ENCODE measurements at regions not wholly inside any gene's neighbourhood (a gene's known extent, or its start where the extent isn't known, plus 50 kb on each side); places are given as distances from the start of the nearest gene placed in this dataset.

DNA sequence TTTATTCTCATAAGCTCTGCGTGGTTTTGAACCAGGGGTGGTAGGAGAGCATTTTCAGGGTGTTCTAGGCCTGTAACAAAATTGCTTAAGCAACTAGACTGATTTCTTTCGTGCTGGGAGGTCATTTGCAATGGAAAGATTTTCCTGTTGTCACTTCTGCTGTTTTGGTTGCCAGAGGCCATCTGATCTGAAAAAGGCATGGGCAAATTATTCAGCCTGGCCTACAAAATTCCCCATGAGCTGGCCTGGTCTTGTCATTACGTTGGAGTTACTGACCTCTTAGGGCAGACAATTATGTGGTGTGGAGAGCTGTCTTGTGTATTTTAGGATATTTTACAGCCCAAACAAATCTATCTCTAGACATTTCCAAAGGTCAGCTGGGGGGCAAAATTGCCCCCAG is 444.4 kb upstream of the DAB1 start:
- H2AFZ ChIP-seq (replicated peaks) = no peak overlapping the region
- TF ChIP-seq CTCF (IDR thresholded peaks at IDR 0.05) (no peak), EZH2phosphoT487 (IDR thresholded peaks at IDR 0.05) (no peak), EZH2 (IDR thresholded peaks at IDR 0.05) (no peak)
- H3K9ac ChIP-seq = no peak overlapping the region
- H3K27ac Mint-ChIP-seq = no peak overlapping the region
- H3K27ac ChIP-seq = no peak overlapping the region
- no peaks in the 10 kb centered on the region for H3K9me3 ChIP-seq (ENCODE audit: low read depth)
- no peaks in the 10 kb centered on the region for H3F3A ChIP-seq (ENCODE audit: low read depth)
- no peak overlapping the region for H3K4me3 ChIP-seq
- no peaks in the 10 kb centered on the region for H3K9me3 Mint-ChIP-seq
- H3K4me3 Mint-ChIP-seq = no peak overlapping the region
- H3K27me3 Mint-ChIP-seq (ENCODE audit: insufficient read depth, low read depth) = no peaks in the 10 kb centered on the region
- no peaks in the 10 kb centered on the region for H3K4me1 ChIP-seq
- H4K20me1 ChIP-seq (ENCODE audit: low read depth) = no peaks in the 10 kb centered on the region
- H3K4me2 ChIP-seq = no peak overlapping the region
- DNase-seq (ENCODE audit: low spot score) = no peak
- H3K36me3 Mint-ChIP-seq = no peaks in the 10 kb centered on the region
- H3K36me3 ChIP-seq = no peaks in the 10 kb centered on the region
- H3K79me2 ChIP-seq (ENCODE audit: low read depth) = no peaks in the 10 kb centered on the region
- H3K27me3 ChIP-seq = no peaks in the 10 kb centered on the region
- H3K4me1 Mint-ChIP-seq = no peaks in the 10 kb centered on the region

- Histone ChIP-seq H3K4me2 (no peak overlapping the region), H3K4me3 (no peak overlapping the region), H3K9ac (no peak overlapping the region), H3F3A (ENCODE audit: low read depth) (no peaks in the 10 kb centered on the region), H3K4me1 (no peaks in the 10 kb centered on the region), H2AFZ (replicated peaks) (no peak overlapping the region), H4K20me1 (ENCODE audit: low read depth) (no peaks in the 10 kb centered on the region), H3K79me2 (ENCODE audit: low read depth) (no peaks in the 10 kb centered on the region), H3K27me3 (no peaks in the 10 kb centered on the region), H3K36me3 (no peaks in the 10 kb centered on the region), H3K27ac (no peak overlapping the region), H3K9me3 (ENCODE audit: low read depth) (no peaks in the 10 kb centered on the region)
- no peak overlapping the region for H3K4me3 Mint-ChIP-seq
- DNase-seq (ENCODE audit: low spot score) = no peak
- no peaks in the 10 kb centered on the region for H3K4me1 Mint-ChIP-seq
- no peaks in the 10 kb centered on the region for H3K27me3 Mint-ChIP-seq (ENCODE audit: insufficient read depth, low read depth)
- no peak overlapping the region for H3K27ac Mint-ChIP-seq
- H3K9me3 Mint-ChIP-seq = no peaks in the 10 kb centered on the region
- TF ChIP-seq EZH2phosphoT487 (IDR thresholded peaks at IDR 0.05) = no peak
- no peak for TF ChIP-seq EZH2 (IDR thresholded peaks at IDR 0.05)
- no peak for TF ChIP-seq CTCF (IDR thresholded peaks at IDR 0.05)
- H3K36me3 Mint-ChIP-seq = no peaks in the 10 kb centered on the region
Measured at GRCh38 chr1:57866998-57867397, 443.1 kb upstream of the DAB1 start.

GRCh38 chr1:57860931-57861565 is 437.2 kb upstream of the DAB1 start:
- H3K36me3 Mint-ChIP-seq = no peaks in the 10 kb centered on the region
- peaks cover 7% of the 10 kb centered on the region for H3F3A ChIP-seq (ENCODE audit: low read depth)

More at GRCh38 chr1:57860931-57861565, 437.2 kb upstream of the DAB1 start:
- Mint-ChIP-seq H3K27me3 (ENCODE audit: insufficient read depth, low read depth) (peaks cover 3% of the 10 kb centered on the region), H3K4me3 (no peak overlapping the region), H3K27ac (peak overlapping the region; percentile 35), H3K9me3 (no peaks in the 10 kb centered on the region), H3K4me1 (peaks cover 17% of the 10 kb centered on the region)
- H3K36me3 ChIP-seq = no peaks in the 10 kb centered on the region
- no peaks in the 10 kb centered on the region for H3K79me2 ChIP-seq (ENCODE audit: low read depth)
- no peak overlapping the region for H3K9ac ChIP-seq
- no peak overlapping the region for H3K4me3 ChIP-seq
- H2AFZ ChIP-seq (replicated peaks) = no peak overlapping the region
- H3K9me3 ChIP-seq (ENCODE audit: low read depth) = no peaks in the 10 kb centered on the region
- DNase-seq (ENCODE audit: low spot score) = no peak
- TF ChIP-seq CTCF (IDR thresholded peaks at IDR 0.05) (no peak), EZH2phosphoT487 (IDR thresholded peaks at IDR 0.05) (no peak), EZH2 (IDR thresholded peaks at IDR 0.05) (no peak)
- no peaks in the 10 kb centered on the region for H4K20me1 ChIP-seq (ENCODE audit: low read depth)
- H3K27me3 ChIP-seq = no peaks in the 10 kb centered on the region
- H3K27ac ChIP-seq = no peak overlapping the region
- H3K4me1 ChIP-seq = peaks cover 14% of the 10 kb centered on the region
- no peak overlapping the region for H3K4me2 ChIP-seq

Data from neural progenitor cell (in vitro differentiated cells).